Keratinocyte (primary cell): ENCODE measurements at regions not wholly inside any gene's neighbourhood (a gene's known extent, or its start where the extent isn't known, plus 50 kb on each side); places are given as distances from the start of the nearest gene placed in this dataset.

Experiments used
- DNase-seq: peaks from one replicate; pipeline ENCODE4 v3.0.0-alpha.2; 2011; ENCODE audit warnings: low read depth, missing footprints, low spot score
- FAIRE-seq: peaks from 2 replicates; lab custom pipeline; 2011; peaks lifted over from hg19 to GRCh38; lab: Jason Lieb, UNC
- H2AFZ ChIP-seq: 2 replicates; pipeline ENCODE4 v1.6.0; 2012; ENCODE audit warnings: low read length, control low read depth, inconsistent platforms; ENCODE audit not compliant: control insufficient read depth
- H3K27ac ChIP-seq: 2 replicates; pipeline ENCODE4 v1.5.1; 2011; ENCODE audit warnings: low read length; ENCODE audit not compliant: control insufficient read depth, insufficient read depth
- H3K27me3 ChIP-seq: 3 replicates; pipeline ENCODE4 v1.6.0; 2011; ENCODE audit warnings: low read length; ENCODE audit not compliant: control insufficient read depth, insufficient read depth; ENCODE audit errors: extremely low read depth
- H3K36me3 ChIP-seq, 2 experiments: 2 replicates in 1 of 2; 3 replicates in 1 of 2; pipeline ENCODE4 v1.5.1; 2011; ENCODE audit warnings: low read length in 2 of 2, mild to moderate bottlenecking in 1 of 2; ENCODE audit not compliant: control insufficient read depth in 2 of 2, insufficient read depth in 2 of 2; ENCODE audit errors: extremely low read depth in 1 of 2
- H3K4me1 ChIP-seq: 3 replicates; pipeline ENCODE4 v1.5.1; 2011; ENCODE audit warnings: low read length; ENCODE audit not compliant: control insufficient read depth, insufficient read depth; ENCODE audit errors: extremely low read depth
- H3K4me2 ChIP-seq: 3 replicates; pipeline ENCODE4 v1.6.0; 2011; ENCODE audit warnings: low read depth, low read length; ENCODE audit not compliant: control insufficient read depth, insufficient read depth; ENCODE audit errors: extremely low read depth
- H3K4me3 ChIP-seq, 3 experiments: fragments of 200-600 bp in 1 of 3; sonication (generic) in 1 of 3; 2 replicates in 2 of 3; 3 replicates in 1 of 3; pipeline ENCODE4 v1.5.1; 2011 to 2016; ENCODE audit warnings: low read length in 3 of 3, mild to moderate bottlenecking in 3 of 3, control low read depth in 2 of 3, inconsistent platforms in 1 of 3, low read depth in 1 of 3, mixed read lengths in 1 of 3, mixed run types in 1 of 3, moderate library complexity in 1 of 3; ENCODE audit not compliant: control insufficient read depth in 2 of 3, insufficient read depth in 2 of 3; ENCODE audit errors: extremely low read depth in 1 of 3
- H3K79me2 ChIP-seq: 2 replicates; pipeline ENCODE4 v1.6.0; 2012; ENCODE audit warnings: low read length; ENCODE audit not compliant: control insufficient read depth, insufficient read depth
- H3K9ac ChIP-seq: 3 replicates; pipeline ENCODE4 v1.6.0; 2011; ENCODE audit warnings: low read length; ENCODE audit not compliant: control insufficient read depth, insufficient read depth; ENCODE audit errors: extremely low read depth
- H3K9me1 ChIP-seq: 3 replicates; pipeline ENCODE4 v1.6.0; 2011; ENCODE audit warnings: low read length; ENCODE audit not compliant: control insufficient read depth, insufficient read depth; ENCODE audit errors: extremely low read depth
- H3K9me3 ChIP-seq: 2 replicates; pipeline ENCODE4 v1.5.1; 2012; ENCODE audit warnings: low read depth, low read length; ENCODE audit not compliant: control insufficient read depth
- H4K20me1 ChIP-seq: 3 replicates; pipeline ENCODE4 v1.6.0; 2011; ENCODE audit warnings: low read length; ENCODE audit not compliant: control insufficient read depth, insufficient read depth; ENCODE audit errors: extremely low read depth
- EZH2 ChIP-seq: IDR thresholded peaks from one replicate; pipeline ENCODE4 v1.6.1; 2012; ENCODE audit warnings: inconsistent platforms, mild to moderate bottlenecking, low read length, moderate library complexity
- dilution Hi-C: fragments of 300-500 bp; cut with MboI; formaldehyde crosslinking; loops from one replicate; pipeline ENCODE4 v1.7.0; 2020; ENCODE audit warnings: low sequenced_read_pairs; ENCODE audit not compliant: extremely low pct_ligation_motif_present
- TF ChIP-seq, protein P1 (sequence below), 3 experiments: IDR thresholded peaks in 1 of 3; conservative IDR thresholded peaks in 1 of 3; optimal IDR thresholded peaks in 1 of 3; 2 replicates in 2 of 3; 3 replicates in 1 of 3; pipeline versions ENCODE3 to v1.5.1; 2011; ENCODE audit warnings: low read length in 3 of 3, mild to moderate bottlenecking in 3 of 3, moderate library complexity in 2 of 3, control low read depth in 1 of 3, inconsistent platforms in 1 of 3; ENCODE audit not compliant: insufficient read depth in 2 of 3; ENCODE audit errors: extremely low read depth in 1 of 3

DNA sequence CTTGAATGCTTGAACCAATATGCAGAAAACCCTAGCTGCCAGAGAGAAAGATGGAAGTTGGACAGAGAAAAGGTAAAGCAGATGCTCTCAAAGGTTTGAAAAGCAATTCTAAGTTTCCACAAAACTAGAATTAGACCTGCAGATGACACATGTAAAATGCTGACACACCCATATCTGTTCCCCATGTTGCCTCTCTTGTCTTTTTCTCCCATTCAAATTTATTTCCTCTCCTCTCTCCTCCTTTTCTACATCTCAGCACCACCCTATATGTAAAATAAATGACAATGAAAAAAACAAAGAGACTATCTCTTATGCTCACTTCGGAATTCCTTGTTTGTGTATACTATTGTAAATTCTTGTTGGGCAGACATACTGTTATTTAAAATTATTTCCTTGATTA, 75.5 kb upstream of the PLEKHA5 start:
- H4K20me1 ChIP-seq = no peaks in the 10 kb centered on the region
- H3K4me2 ChIP-seq = no peak overlapping the region
- no peaks in the 10 kb centered on the region for H3K9me1 ChIP-seq
- FAIRE-seq = no peak
- H3K9me3 ChIP-seq = no peaks in the 10 kb centered on the region
- H3K27ac ChIP-seq = no peak overlapping the region
- H3K4me3 ChIP-seq = no peak overlapping the region
- H3K9ac ChIP-seq = no peak overlapping the region
- H3K36me3 ChIP-seq = no peaks in the 10 kb centered on the region
- DNase-seq = no peak
- H2AFZ ChIP-seq = no peak overlapping the region
- TF ChIP-seq, protein P1, sequence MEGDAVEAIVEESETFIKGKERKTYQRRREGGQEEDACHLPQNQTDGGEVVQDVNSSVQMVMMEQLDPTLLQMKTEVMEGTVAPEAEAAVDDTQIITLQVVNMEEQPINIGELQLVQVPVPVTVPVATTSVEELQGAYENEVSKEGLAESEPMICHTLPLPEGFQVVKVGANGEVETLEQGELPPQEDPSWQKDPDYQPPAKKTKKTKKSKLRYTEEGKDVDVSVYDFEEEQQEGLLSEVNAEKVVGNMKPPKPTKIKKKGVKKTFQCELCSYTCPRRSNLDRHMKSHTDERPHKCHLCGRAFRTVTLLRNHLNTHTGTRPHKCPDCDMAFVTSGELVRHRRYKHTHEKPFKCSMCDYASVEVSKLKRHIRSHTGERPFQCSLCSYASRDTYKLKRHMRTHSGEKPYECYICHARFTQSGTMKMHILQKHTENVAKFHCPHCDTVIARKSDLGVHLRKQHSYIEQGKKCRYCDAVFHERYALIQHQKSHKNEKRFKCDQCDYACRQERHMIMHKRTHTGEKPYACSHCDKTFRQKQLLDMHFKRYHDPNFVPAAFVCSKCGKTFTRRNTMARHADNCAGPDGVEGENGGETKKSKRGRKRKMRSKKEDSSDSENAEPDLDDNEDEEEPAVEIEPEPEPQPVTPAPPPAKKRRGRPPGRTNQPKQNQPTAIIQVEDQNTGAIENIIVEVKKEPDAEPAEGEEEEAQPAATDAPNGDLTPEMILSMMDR (optimal IDR thresholded peaks at IDR 0.05 in 1 of 3, IDR thresholded peaks at IDR 0.05 in 1 of 3, conservative IDR thresholded peaks at IDR 0.05 in 1 of 3; ENCODE audit: extremely low read depth in 1 of 3, insufficient read depth in 2 of 3, low read length in 3 of 3) = no peak
- no peak for TF ChIP-seq EZH2
- H3K79me2 ChIP-seq = no peaks in the 10 kb centered on the region
- no peaks in the 10 kb centered on the region for H3K27me3 ChIP-seq
- dilution Hi-C loops = no loop called here
- no peaks in the 10 kb centered on the region for H3K4me1 ChIP-seq

DNA sequence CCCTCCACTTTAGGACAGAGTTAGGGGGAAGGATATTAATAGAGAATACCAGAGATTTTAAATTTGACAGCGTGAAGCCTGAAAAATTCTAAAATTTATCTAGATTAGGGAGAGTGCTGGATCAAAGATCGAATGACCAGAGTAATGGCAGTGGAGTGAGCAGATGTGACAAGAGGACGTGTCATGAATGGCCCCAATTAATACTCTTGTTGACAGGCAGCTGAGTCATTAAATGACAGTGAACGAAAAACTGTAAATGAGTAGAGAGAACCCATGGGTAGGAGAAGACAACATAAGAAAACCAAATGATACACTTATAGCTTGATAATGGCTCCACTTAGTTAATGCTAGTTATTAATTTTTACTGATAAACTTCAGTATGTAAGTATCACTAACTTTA, 73.9 kb upstream of the PLEKHA5 start:
- no peak overlapping the region for H2AFZ ChIP-seq
- no peak overlapping the region for H3K4me2 ChIP-seq

More for the DNA sequence above, 73.9 kb upstream of the PLEKHA5 start:
- H3K27ac ChIP-seq = no peak overlapping the region
- no peak overlapping the region for H3K9ac ChIP-seq
- H3K79me2 ChIP-seq = no peaks in the 10 kb centered on the region
- no peaks in the 10 kb centered on the region for H4K20me1 ChIP-seq
- TF ChIP-seq, protein P1 (optimal IDR thresholded peaks at IDR 0.05 in 1 of 3, IDR thresholded peaks at IDR 0.05 in 1 of 3, conservative IDR thresholded peaks at IDR 0.05 in 1 of 3; ENCODE audit: extremely low read depth in 1 of 3, insufficient read depth in 2 of 3, low read length in 3 of 3) = no peak
- TF ChIP-seq EZH2 = no peak
- no peaks in the 10 kb centered on the region for H3K36me3 ChIP-seq
- no peaks in the 10 kb centered on the region for H3K4me1 ChIP-seq
- no peak for DNase-seq
- no peak for FAIRE-seq
- no peaks in the 10 kb centered on the region for H3K9me3 ChIP-seq
- H3K4me3 ChIP-seq = no peak overlapping the region
- dilution Hi-C loops = no loop called here
- no peaks in the 10 kb centered on the region for H3K9me1 ChIP-seq
- no peaks in the 10 kb centered on the region for H3K27me3 ChIP-seq
